K562 (cell line): ENCODE measurements at regions not wholly inside any gene's neighbourhood (a gene's known extent, or its start where the extent isn't known, plus 50 kb on each side); places are given as distances from the start of the nearest gene placed in this dataset.

ENCODE experiments used
- ATAC-seq: fragments of 200-7000 bp; cut with Tn5 transposase; 3 replicates; pipeline ENCODE4 v1.9.1; 2020; ENCODE audit warnings: moderate library complexity
- BruUV-seq: library from RNA; stranded (reverse); fragments of 400-500 nt; replicated peaks from 2 replicates; lab custom pipeline; 2021; lab: Mats Ljungman, UMichigan
- CTCF ChIA-PET: fragments of 300-600 bp; formaldehyde crosslinking; extraction: SDS; loops from one replicate; lab custom pipeline; 2021; ENCODE audit warnings: low intra/inter-chr PET ratio; lab: Yijun Ruan, JAX
- POLR2A ChIA-PET: fragments of 300-600, 350-650 bp; sonication (Branson Sonifier 250); formaldehyde crosslinking; extraction: SDS; loops from one replicate; lab custom pipeline; 2021; ENCODE audit warnings: antibody characterized with exemption, inconsistent platforms; lab: Yijun Ruan, JAX
- DNase-seq, 4 experiments: peaks; one replicate each; pipeline versions ENCODE4 v3.0.0 to v3.0.0-alpha.2; 2011 to 2018; ENCODE audit warnings: low spot score in 3 of 4, mixed read lengths in 3 of 4; ENCODE audit errors: extremely low read depth in 1 of 4
- FAIRE-seq: peaks from 2 replicates; lab custom pipeline; 2011; peaks lifted over from hg19 to GRCh38; lab: Jason Lieb, UNC
- H2AFZ ChIP-seq: 2 replicates; pipeline ENCODE4 v1.6.0; 2011; ENCODE audit warnings: low read depth, low read length, control low read depth, inconsistent platforms
- H3K27ac ChIP-seq: fragments of 200-600 bp; 3 replicates; pipeline ENCODE4 v1.8.0; 2011; ENCODE audit warnings: low read depth, mild to moderate bottlenecking, control low read depth, inconsistent platforms, low read length, moderate library complexity, mixed read lengths; ENCODE audit errors: extremely low read depth
- H3K27me3 ChIP-seq, 2 experiments: fragments of 300-600 bp in 1 of 2; 2 replicates in 1 of 2; 3 replicates in 1 of 2; pipeline versions ENCODE4 v1.6.0 to v1.8.0; 2011; ENCODE audit warnings: inconsistent platforms in 2 of 2, low read length in 2 of 2, mild to moderate bottlenecking in 1 of 2, mixed read lengths in 1 of 2, moderate library complexity in 1 of 2; ENCODE audit not compliant: control insufficient read depth in 2 of 2, insufficient read depth in 2 of 2
- H3K36me3 ChIP-seq: fragments of 300-600 bp; 3 replicates; pipeline ENCODE4 v1.8.0; 2011; ENCODE audit warnings: mild to moderate bottlenecking, low read length, inconsistent platforms; ENCODE audit not compliant: control insufficient read depth, insufficient read depth
- H3K4me1 ChIP-seq, 2 experiments: fragments of 200-600 bp in 1 of 2; replicated peaks in 1 of 2; 2 replicates in 1 of 2; 3 replicates in 1 of 2; pipeline versions ENCODE4 v1.5.1 to v1.8.0; 2011; ENCODE audit warnings: inconsistent platforms in 2 of 2, low read length in 2 of 2, mild to moderate bottlenecking in 1 of 2, mixed read lengths in 1 of 2, moderate library complexity in 1 of 2; ENCODE audit not compliant: control insufficient read depth in 2 of 2, insufficient read depth in 2 of 2
- H3K4me2 ChIP-seq: 2 replicates; pipeline ENCODE4 v1.6.1; 2011; ENCODE audit warnings: low read length, control low read depth, inconsistent platforms, mixed read lengths; ENCODE audit not compliant: insufficient read depth
- H3K4me3 ChIP-seq: fragments of 200-600 bp; sonication (generic), shearing (Covaris generic); 2 replicates; pipeline ENCODE4 v1.5.1; 2016; ENCODE audit warnings: control low read depth, inconsistent platforms
- H3K79me2 ChIP-seq: fragments of 200-600 bp; 3 replicates; pipeline ENCODE4 v1.8.0; 2011; ENCODE audit warnings: low read length, inconsistent platforms; ENCODE audit not compliant: control insufficient read depth, insufficient read depth
- H3K9ac ChIP-seq, 2 experiments: 2 replicates each; pipeline versions ENCODE4 v1.6.0 to v1.6.1; 2011; ENCODE audit warnings: low read depth in 2 of 2, low read length in 2 of 2, control low read depth in 1 of 2, inconsistent platforms in 1 of 2, mild to moderate bottlenecking in 1 of 2, mixed read lengths in 1 of 2; ENCODE audit not compliant: insufficient read depth in 1 of 2
- H3K9me1 ChIP-seq: one replicate; pipeline ENCODE4 v1.6.0; 2011; ENCODE audit warnings: inconsistent platforms, mild to moderate bottlenecking, low read length, moderate library complexity; ENCODE audit not compliant: control insufficient read depth, insufficient read depth
- H3K9me3 ChIP-seq: replicated peaks from 2 replicates; pipeline ENCODE4 v1.5.1; 2011; ENCODE audit warnings: low read depth, low read length, inconsistent platforms; ENCODE audit not compliant: control insufficient read depth, insufficient read depth
- H4K20me1 ChIP-seq: replicated peaks from 2 replicates; pipeline ENCODE4 v1.6.1; 2011; ENCODE audit warnings: low read length, inconsistent platforms, mixed read lengths; ENCODE audit not compliant: control insufficient read depth, insufficient read depth
- FUS ChIP-seq: fragments of 200-400 bp; formaldehyde crosslinking; optimal IDR thresholded peaks from 2 replicates; pipeline ENCODE3; 2017; ENCODE audit warnings: low read depth, low read length
- GABPA ChIP-seq: fragments of 200-800 bp; sonication (Bioruptor generic); conservative IDR thresholded peaks from 2 replicates; pipeline ENCODE4 v1.6.1; 2016; ENCODE audit warnings: low read depth, missing genetic modification characterization, missing compliant biosample characterization
- GABPB2 ChIP-seq: fragments of 250-450 bp; sonication (Bioruptor Pico); conservative IDR thresholded peaks from 2 replicates; pipeline ENCODE4 v1.5.1; 2021; ENCODE audit warnings: mild to moderate bottlenecking
- NELFE ChIP-seq: IDR thresholded peaks from 2 replicates; pipeline ENCODE4 v1.6.1; 2011; ENCODE audit warnings: mild to moderate bottlenecking; ENCODE audit not compliant: insufficient read depth, insufficient read length
- RAD21 ChIP-seq, 2 experiments: fragments of 250-450 bp in 1 of 2; fragments of 450-650 bp in 1 of 2; sonication (Bioruptor Pico) in 1 of 2; formaldehyde crosslinking in 1 of 2; IDR thresholded peaks in 1 of 2; conservative IDR thresholded peaks in 1 of 2; 2 replicates each; pipeline versions ENCODE4 v1.4.0 to v1.8.0; 2020 to 2022; ENCODE audit warnings: mild to moderate bottlenecking in 2 of 2, moderate library complexity in 1 of 2
- THRB ChIP-seq: fragments of 450-650 bp; formaldehyde crosslinking; conservative IDR thresholded peaks from 2 replicates; pipeline ENCODE4 v1.4.0; 2022; ENCODE audit warnings: mild to moderate bottlenecking, missing genetic modification characterization
- WGBS: fragments of 100-300 bp; shearing (Covaris generic); methylation state at CpG from one replicate; pipeline ENCODE4 v1.1.6; 2016; ENCODE audit warnings: low coverage, mixed read lengths; ENCODE audit not compliant: insufficient coverage; ENCODE audit errors: missing lambda C conversion rate; 5-methylcytosine and 5-hydroxymethylcytosine counted together
- in situ Hi-C: fragments of 300-500 bp; cut with MboI; formaldehyde crosslinking; loops from 4 replicates; pipeline ENCODE4 v1.15.0; 2018; ENCODE audit warnings: inconsistent platforms, mixed read lengths
- intact Hi-C: fragments of 100-400 bp; cut with micrococcal nuclease; formaldehyde crosslinking; loops from 2 replicates; pipeline ENCODE4 v1.14.2; 2022

GRCh38 chr5:23302438-23302837 lies 205.0 kb upstream of the PRDM9 start:
- Histone ChIP-seq H3K36me3 (no peaks in the 10 kb centered on the region), H3K4me3 (no peak overlapping the region), H3K27me3 (no peaks in the 10 kb centered on the region), H4K20me1 (no peaks in the 10 kb centered on the region), H3K9ac (no peak overlapping the region), H3K9me1 (no peaks in the 10 kb centered on the region), H3K4me1 (no peaks in the 10 kb centered on the region), H3K9me3 (no peaks in the 10 kb centered on the region), H3K4me2 (no peak overlapping the region), H3K27ac (no peak overlapping the region), H2AFZ (no peak overlapping the region), H3K79me2 (no peaks in the 10 kb centered on the region)
- DNase-seq (peak in 1 of 4 experiments; percentile 1), ATAC-seq (no peak), FAIRE-seq (no peak)
- intact Hi-C loops, result no loop called here
- 0% methylated on average over 1 of the region's 1 CpG for WGBS
- POLR2A ChIA-PET, result interaction anchor here (0.5 to 0.6 kb wide), 2 partner anchors 810 to 892 kb away, joined by 3 read pairs; no protein-coding TSS in a partner anchor
- BruUV-seq, result no TSS peak
- CTCF ChIA-PET, result no interaction called here
- in situ Hi-C loops, result no loop called here
- TF ChIP-seq FUS (no peak), NELFE (no peak), GABPB2 (CRISPR knock-in tag) (no peak), THRB (CRISPR knock-in tag) (no peak), RAD21 (CRISPR knock-in tag; conservative IDR thresholded peaks at IDR 0.05 in 1 of 2, IDR thresholded peaks at IDR 0.05 in 1 of 2) (peak in 1 of 2 experiments; percentile 26; a peak in 1 of 4 replicates), GABPA (tag) (no peak)
